HL-60 (cell line): ENCODE measurements at regions not wholly inside any gene's neighbourhood (a gene's known extent, or its start where the extent isn't known, plus 50 kb on each side); places are given as distances from the start of the nearest gene placed in this dataset.

Experiments
- DNase-seq, 2 experiments: peaks; one replicate each; pipeline ENCODE4 v3.0.0-alpha.2; 2010 to 2020; ENCODE audit warnings: low read depth in 1 of 2, low spot score in 1 of 2
- H3K27ac ChIP-seq: fragments of 250-450 bp; sonication (Bioruptor Pico); replicated peaks from 2 replicates; pipeline ENCODE4 v1.5.1; 2020; ENCODE audit warnings: mild to moderate bottlenecking, moderate library complexity
- H3K27me3 ChIP-seq: fragments of 250-450 bp; sonication (Bioruptor Pico); 2 replicates; pipeline ENCODE4 v1.5.1; 2021; ENCODE audit warnings: mild to moderate bottlenecking, moderate library complexity; ENCODE audit not compliant: insufficient read depth, poor library complexity, severe bottlenecking
- H3K4me3 ChIP-seq: replicated peaks from 2 replicates; pipeline ENCODE4 v1.5.1; 2011; ENCODE audit warnings: mild to moderate bottlenecking, control low read depth, low read length; ENCODE audit not compliant: insufficient read depth
- CTCF ChIP-seq: IDR thresholded peaks from one replicate; pipeline ENCODE4 v1.5.1; 2011; ENCODE audit warnings: low read length, control low read depth, inconsistent platforms; ENCODE audit not compliant: insufficient read depth
- GABPA ChIP-seq: IDR thresholded peaks from 2 replicates; pipeline ENCODE4 v1.6.1; 2012; ENCODE audit warnings: low read depth
- POLR2AphosphoS5 ChIP-seq: IDR thresholded peaks from 2 replicates; pipeline ENCODE4 v1.6.1; 2012; ENCODE audit warnings: low read depth
- SPI1 ChIP-seq: IDR thresholded peaks from 2 replicates; pipeline ENCODE4 v1.6.1; 2012; ENCODE audit warnings: low read depth, mild to moderate bottlenecking, borderline replicate concordance
- TF ChIP-seq, protein P1 (sequence below): IDR thresholded peaks from 2 replicates; pipeline ENCODE4 v1.6.1; 2012; ENCODE audit warnings: low read depth; ENCODE audit not compliant: insufficient replicate concordance

DNA sequence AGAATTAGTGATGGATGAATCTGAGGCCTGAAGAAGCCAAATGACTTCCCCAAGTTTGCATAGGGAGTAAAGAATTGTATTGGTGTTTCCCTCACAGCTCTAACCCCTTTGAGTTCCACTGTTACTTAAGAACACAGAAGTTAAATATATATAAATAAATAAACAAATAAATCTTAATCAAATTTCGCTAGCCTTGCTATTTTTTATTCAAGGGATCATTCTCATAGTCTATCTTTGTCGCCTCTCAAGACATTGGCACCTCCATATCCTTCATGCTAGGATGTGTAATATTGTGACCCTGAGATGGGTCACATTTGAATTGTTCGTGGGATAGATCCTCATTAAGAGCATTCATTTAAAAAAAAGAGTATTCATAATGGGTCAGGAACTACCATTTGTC, 121.3 kb upstream of the HNMT start:
- no peak overlapping the region for H3K27ac ChIP-seq
- TF ChIP-seq GABPA (no peak), CTCF (no peak), SPI1 (no peak), POLR2AphosphoS5 (no peak)
- TF ChIP-seq, protein P1, sequence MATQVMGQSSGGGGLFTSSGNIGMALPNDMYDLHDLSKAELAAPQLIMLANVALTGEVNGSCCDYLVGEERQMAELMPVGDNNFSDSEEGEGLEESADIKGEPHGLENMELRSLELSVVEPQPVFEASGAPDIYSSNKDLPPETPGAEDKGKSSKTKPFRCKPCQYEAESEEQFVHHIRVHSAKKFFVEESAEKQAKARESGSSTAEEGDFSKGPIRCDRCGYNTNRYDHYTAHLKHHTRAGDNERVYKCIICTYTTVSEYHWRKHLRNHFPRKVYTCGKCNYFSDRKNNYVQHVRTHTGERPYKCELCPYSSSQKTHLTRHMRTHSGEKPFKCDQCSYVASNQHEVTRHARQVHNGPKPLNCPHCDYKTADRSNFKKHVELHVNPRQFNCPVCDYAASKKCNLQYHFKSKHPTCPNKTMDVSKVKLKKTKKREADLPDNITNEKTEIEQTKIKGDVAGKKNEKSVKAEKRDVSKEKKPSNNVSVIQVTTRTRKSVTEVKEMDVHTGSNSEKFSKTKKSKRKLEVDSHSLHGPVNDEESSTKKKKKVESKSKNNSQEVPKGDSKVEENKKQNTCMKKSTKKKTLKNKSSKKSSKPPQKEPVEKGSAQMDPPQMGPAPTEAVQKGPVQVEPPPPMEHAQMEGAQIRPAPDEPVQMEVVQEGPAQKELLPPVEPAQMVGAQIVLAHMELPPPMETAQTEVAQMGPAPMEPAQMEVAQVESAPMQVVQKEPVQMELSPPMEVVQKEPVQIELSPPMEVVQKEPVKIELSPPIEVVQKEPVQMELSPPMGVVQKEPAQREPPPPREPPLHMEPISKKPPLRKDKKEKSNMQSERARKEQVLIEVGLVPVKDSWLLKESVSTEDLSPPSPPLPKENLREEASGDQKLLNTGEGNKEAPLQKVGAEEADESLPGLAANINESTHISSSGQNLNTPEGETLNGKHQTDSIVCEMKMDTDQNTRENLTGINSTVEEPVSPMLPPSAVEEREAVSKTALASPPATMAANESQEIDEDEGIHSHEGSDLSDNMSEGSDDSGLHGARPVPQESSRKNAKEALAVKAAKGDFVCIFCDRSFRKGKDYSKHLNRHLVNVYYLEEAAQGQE = no peak
- no peak overlapping the region for H3K4me3 ChIP-seq
- DNase-seq = no peak
- no peaks in the 10 kb centered on the region for H3K27me3 ChIP-seq

- no peak overlapping the region for H3K4me3 ChIP-seq
- no peaks in the 10 kb centered on the region for H3K27me3 ChIP-seq
- H3K27ac ChIP-seq = no peak overlapping the region
- no peak for TF ChIP-seq POLR2AphosphoS5
- TF ChIP-seq SPI1 = no peak
- TF ChIP-seq CTCF = no peak
- TF ChIP-seq, protein P1 = no peak
- TF ChIP-seq GABPA = no peak
- DNase-seq = no peak
Measured at GRCh38 chr2:137845422-137845821, 118.9 kb upstream of the HNMT start.

GRCh38 chr2:137846993-137847392, 117.3 kb upstream of the HNMT start:
- H3K27ac ChIP-seq = no peak overlapping the region
- no peak for DNase-seq

More at GRCh38 chr2:137846993-137847392, 117.3 kb upstream of the HNMT start:
- Histone ChIP-seq H3K4me3 (no peak overlapping the region), H3K27me3 (no peaks in the 10 kb centered on the region)
- no peak for TF ChIP-seq POLR2AphosphoS5
- TF ChIP-seq, protein P1 = no peak
- no peak for TF ChIP-seq GABPA
- TF ChIP-seq SPI1 = no peak
